ENCODE measurements at regions not wholly inside any gene's neighbourhood (a gene's known extent, or its start where the extent isn't known, plus 50 kb on each side); places are given as distances from the start of the nearest gene placed in this dataset.
"Not testable (repeated sequence)": the region's sequence is repeated elsewhere in the genome, so short reads cannot be mapped to it uniquely, and the experiment has no call there.

GRCh38 chr4:147246096-147246495 lies 234.8 kb upstream of the EDNRA start:
- DNase-seq (ENCODE audit: low read depth in 2 of 2) = no peak

GRCh38 chr4:147246528-147246927 lies 234.4 kb upstream of the EDNRA start:
- DNase-seq (ENCODE audit: low read depth in 2 of 2) = not testable (repeated sequence)

GRCh38 chr4:147247579-147247978 lies 233.3 kb upstream of the EDNRA start:
- DNase-seq (ENCODE audit: low read depth in 2 of 2) = no peak

- DNase-seq (ENCODE audit: low read depth in 2 of 2) = no peak
Measured at GRCh38 chr4:147250062-147250461, 230.8 kb upstream of the EDNRA start.

- DNase-seq (ENCODE audit: low read depth in 2 of 2) = not testable (repeated sequence)
Measured at GRCh38 chr4:147255268-147255667, 225.6 kb upstream of the EDNRA start.

GRCh38 chr4:147259271-147259670 lies 221.6 kb upstream of the EDNRA start:
- DNase-seq (ENCODE audit: low read depth in 2 of 2) = not testable (repeated sequence)

- no peak for DNase-seq (ENCODE audit: low read depth in 2 of 2)
Measured at GRCh38 chr4:147284256-147284835, 196.6 kb upstream of the EDNRA start.

- DNase-seq (ENCODE audit: low read depth in 2 of 2) = no peak
Measured at GRCh38 chr4:147284935-147285334, 196.0 kb upstream of the EDNRA start.

- no peak for DNase-seq (ENCODE audit: low read depth in 2 of 2)
Measured at GRCh38 chr4:147285751-147286150, 195.1 kb upstream of the EDNRA start.

- no peak for DNase-seq (ENCODE audit: low read depth in 2 of 2)
Measured at GRCh38 chr4:147286846-147287587, 193.9 kb upstream of the EDNRA start.

- no peak for DNase-seq (ENCODE audit: low read depth in 2 of 2)
Measured at GRCh38 chr4:147287588-147287890, 193.4 kb upstream of the EDNRA start.

- DNase-seq (ENCODE audit: low read depth in 2 of 2) = no peak
Measured at GRCh38 chr4:147288512-147288911, 192.4 kb upstream of the EDNRA start.

- no peak for DNase-seq (ENCODE audit: low read depth in 2 of 2)
Measured at GRCh38 chr4:147289181-147289580, 191.7 kb upstream of the EDNRA start.

GRCh38 chr4:147292604-147293313 lies 188.1 kb upstream of the EDNRA start:
- DNase-seq (ENCODE audit: low read depth in 2 of 2) = not testable (repeated sequence)

GRCh38 chr4:147293314-147293677 lies 187.6 kb upstream of the EDNRA start:
- not testable (repeated sequence) for DNase-seq (ENCODE audit: low read depth in 2 of 2)

GRCh38 chr4:147299205-147299604 lies 181.7 kb upstream of the EDNRA start:
- DNase-seq (ENCODE audit: low read depth in 2 of 2) = no peak

- DNase-seq (ENCODE audit: low read depth in 2 of 2) = no peak
Measured at GRCh38 chr4:147303174-147303872, 177.6 kb upstream of the EDNRA start.

GRCh38 chr4:147303873-147304229 lies 177.0 kb upstream of the EDNRA start:
- DNase-seq (ENCODE audit: low read depth in 2 of 2) = no peak

GRCh38 chr4:147307896-147308674 lies 172.8 kb upstream of the EDNRA start:
- DNase-seq (ENCODE audit: low read depth in 2 of 2) = no peak

- DNase-seq (ENCODE audit: low read depth in 2 of 2) = no peak
Measured at GRCh38 chr4:147309434-147309833, 171.5 kb upstream of the EDNRA start.

- DNase-seq (ENCODE audit: low read depth in 2 of 2) = no peak
Measured at GRCh38 chr4:147310312-147310711, 170.6 kb upstream of the EDNRA start.

GRCh38 chr4:147311956-147312355 lies 168.9 kb upstream of the EDNRA start:
- DNase-seq (ENCODE audit: low read depth in 2 of 2) = no peak
